ENCODE measurements at regions not wholly inside any gene's neighbourhood (a gene's known extent, or its start where the extent isn't known, plus 50 kb on each side); places are given as distances from the start of the nearest gene placed in this dataset.

DNA sequence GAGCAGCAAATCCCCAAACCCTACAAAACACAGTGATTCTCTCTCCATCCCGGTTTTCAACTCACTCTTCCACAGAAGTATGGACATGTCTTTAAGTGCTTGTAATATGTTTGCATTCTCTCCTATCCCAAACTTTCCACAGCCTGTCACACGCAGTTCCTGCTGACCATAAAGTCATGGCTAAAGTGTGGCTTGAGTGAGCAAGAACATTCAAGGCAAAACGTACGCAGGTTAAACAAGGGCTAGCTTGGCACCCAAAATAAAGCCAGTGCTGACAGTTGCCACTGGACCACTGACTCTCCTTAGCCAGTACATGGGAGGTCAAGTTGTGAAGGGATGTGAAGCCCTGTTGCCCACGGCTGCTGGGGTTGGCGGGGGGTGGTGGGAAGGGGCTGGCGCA is 211.1 kb upstream of the IRX1 start:
- Histone ChIP-seq H3K4me1 (ENCODE audit: insufficient read depth, low read length) (no peaks in the 10 kb centered on the region), H3K27me3 (ENCODE audit: insufficient read depth, low read length) (no peaks in the 10 kb centered on the region), H3K4me3 (ENCODE audit: low read length) (no peak overlapping the region), H2AFZ (ENCODE audit: low read depth, low read length) (no peak overlapping the region), H3K36me3 (ENCODE audit: insufficient read depth, low read length) (no peaks in the 10 kb centered on the region), H3K9me3 (ENCODE audit: low read length) (no peaks in the 10 kb centered on the region)

- no peak overlapping the region for H3K4me3 ChIP-seq (ENCODE audit: low read length)
- no peak overlapping the region for H2AFZ ChIP-seq (ENCODE audit: low read depth, low read length)
- no peaks in the 10 kb centered on the region for H3K27me3 ChIP-seq (ENCODE audit: insufficient read depth, low read length)
- H3K9me3 ChIP-seq (ENCODE audit: low read length): no peaks in the 10 kb centered on the region
- no peaks in the 10 kb centered on the region for H3K4me1 ChIP-seq (ENCODE audit: insufficient read depth, low read length)
- H3K36me3 ChIP-seq (ENCODE audit: insufficient read depth, low read length): no peaks in the 10 kb centered on the region
Observed at GRCh38 chr5:3382782-3383181, 212.8 kb upstream of the IRX1 start.

DNA sequence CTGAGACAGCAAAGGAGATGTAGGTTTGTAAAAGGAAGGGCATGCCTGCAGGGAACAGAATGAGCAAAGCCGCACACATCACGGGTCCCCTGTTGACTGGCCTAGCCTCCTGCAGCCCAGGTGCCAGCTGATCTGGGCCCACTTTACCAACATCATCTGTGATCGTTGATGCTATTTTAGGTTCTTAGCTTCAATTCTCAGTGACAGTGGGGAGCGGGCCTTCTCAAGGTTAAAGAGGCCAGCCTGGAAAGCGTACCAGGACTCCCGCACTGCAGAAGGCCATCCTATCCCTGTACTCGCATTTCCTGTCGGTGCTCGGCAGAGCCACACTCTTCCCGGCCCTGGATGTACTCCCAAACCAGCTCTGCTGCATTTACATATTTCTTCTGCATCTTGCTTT is 213.5 kb upstream of the IRX1 start:
- no peaks in the 10 kb centered on the region for H3K27me3 ChIP-seq (ENCODE audit: insufficient read depth, low read length)
- no peaks in the 10 kb centered on the region for H3K4me1 ChIP-seq (ENCODE audit: insufficient read depth, low read length)
- no peaks in the 10 kb centered on the region for H3K9me3 ChIP-seq (ENCODE audit: low read length)
- no peak overlapping the region for H2AFZ ChIP-seq (ENCODE audit: low read depth, low read length)
- no peaks in the 10 kb centered on the region for H3K36me3 ChIP-seq (ENCODE audit: insufficient read depth, low read length)
- H3K4me3 ChIP-seq (ENCODE audit: low read length): no peak overlapping the region

- Histone ChIP-seq H3K4me1 (ENCODE audit: insufficient read depth, low read length) (no peaks in the 10 kb centered on the region), H3K9me3 (ENCODE audit: low read length) (no peaks in the 10 kb centered on the region), H2AFZ (ENCODE audit: low read depth, low read length) (no peak overlapping the region), H3K27me3 (ENCODE audit: insufficient read depth, low read length) (no peaks in the 10 kb centered on the region), H3K4me3 (ENCODE audit: low read length) (no peak overlapping the region), H3K36me3 (ENCODE audit: insufficient read depth, low read length) (no peaks in the 10 kb centered on the region)
Observed at GRCh38 chr5:3381206-3381825, 214.3 kb upstream of the IRX1 start.

GRCh38 chr5:3380689-3381088 is 214.9 kb upstream of the IRX1 start:
- Histone ChIP-seq H3K9me3 (ENCODE audit: low read length) (no peaks in the 10 kb centered on the region), H2AFZ (ENCODE audit: low read depth, low read length) (no peak overlapping the region), H3K36me3 (ENCODE audit: insufficient read depth, low read length) (no peaks in the 10 kb centered on the region), H3K27me3 (ENCODE audit: insufficient read depth, low read length) (no peaks in the 10 kb centered on the region), H3K4me3 (ENCODE audit: low read length) (no peak overlapping the region), H3K4me1 (ENCODE audit: insufficient read depth, low read length) (no peaks in the 10 kb centered on the region)

DNA sequence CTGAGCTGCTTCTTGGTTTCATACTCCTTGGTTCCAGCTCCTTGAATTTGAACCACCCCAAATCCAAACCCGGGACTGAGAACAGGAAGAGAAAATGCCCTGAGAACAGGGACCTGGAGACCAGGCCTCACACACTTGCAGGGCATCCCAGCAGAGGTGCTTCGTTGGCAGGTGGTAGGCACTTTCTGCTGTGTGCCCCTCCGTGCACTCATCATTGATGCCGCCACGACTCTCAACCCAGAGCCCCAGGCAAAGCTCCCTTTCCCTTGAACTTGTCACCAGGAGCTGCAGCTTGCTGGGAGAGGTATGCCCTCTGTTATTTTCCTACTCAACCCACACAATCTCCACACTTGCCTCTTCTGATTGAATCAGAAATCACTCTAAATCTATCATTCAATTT is 217.8 kb upstream of the IRX1 start:
- peaks cover 6% of the 10 kb centered on the region for H3K9me3 ChIP-seq (ENCODE audit: low read length)
- H3K27me3 ChIP-seq (ENCODE audit: insufficient read depth, low read length): no peaks in the 10 kb centered on the region
- H3K36me3 ChIP-seq (ENCODE audit: insufficient read depth, low read length): no peaks in the 10 kb centered on the region
- H3K4me1 ChIP-seq (ENCODE audit: insufficient read depth, low read length): no peaks in the 10 kb centered on the region
- no peak overlapping the region for H2AFZ ChIP-seq (ENCODE audit: low read depth, low read length)
- H3K4me3 ChIP-seq (ENCODE audit: low read length): no peak overlapping the region

GRCh38 chr5:3377176-3377575 is 218.5 kb upstream of the IRX1 start:
- Histone ChIP-seq H3K4me3 (ENCODE audit: low read length) (no peak overlapping the region), H3K36me3 (ENCODE audit: insufficient read depth, low read length) (no peaks in the 10 kb centered on the region), H3K4me1 (ENCODE audit: insufficient read depth, low read length) (no peaks in the 10 kb centered on the region), H3K9me3 (ENCODE audit: low read length) (peaks cover 6% of the 10 kb centered on the region), H2AFZ (ENCODE audit: low read depth, low read length) (no peak overlapping the region), H3K27me3 (ENCODE audit: insufficient read depth, low read length) (no peaks in the 10 kb centered on the region)

- Histone ChIP-seq H3K36me3 (ENCODE audit: insufficient read depth, low read length) (no peaks in the 10 kb centered on the region), H2AFZ (ENCODE audit: low read depth, low read length) (no peak overlapping the region), H3K4me3 (ENCODE audit: low read length) (no peak overlapping the region), H3K4me1 (ENCODE audit: insufficient read depth, low read length) (no peaks in the 10 kb centered on the region), H3K9me3 (ENCODE audit: low read length) (peaks cover 6% of the 10 kb centered on the region), H3K27me3 (ENCODE audit: insufficient read depth, low read length) (no peaks in the 10 kb centered on the region)
Observed at GRCh38 chr5:3376611-3377010, 219.0 kb upstream of the IRX1 start.

DNA sequence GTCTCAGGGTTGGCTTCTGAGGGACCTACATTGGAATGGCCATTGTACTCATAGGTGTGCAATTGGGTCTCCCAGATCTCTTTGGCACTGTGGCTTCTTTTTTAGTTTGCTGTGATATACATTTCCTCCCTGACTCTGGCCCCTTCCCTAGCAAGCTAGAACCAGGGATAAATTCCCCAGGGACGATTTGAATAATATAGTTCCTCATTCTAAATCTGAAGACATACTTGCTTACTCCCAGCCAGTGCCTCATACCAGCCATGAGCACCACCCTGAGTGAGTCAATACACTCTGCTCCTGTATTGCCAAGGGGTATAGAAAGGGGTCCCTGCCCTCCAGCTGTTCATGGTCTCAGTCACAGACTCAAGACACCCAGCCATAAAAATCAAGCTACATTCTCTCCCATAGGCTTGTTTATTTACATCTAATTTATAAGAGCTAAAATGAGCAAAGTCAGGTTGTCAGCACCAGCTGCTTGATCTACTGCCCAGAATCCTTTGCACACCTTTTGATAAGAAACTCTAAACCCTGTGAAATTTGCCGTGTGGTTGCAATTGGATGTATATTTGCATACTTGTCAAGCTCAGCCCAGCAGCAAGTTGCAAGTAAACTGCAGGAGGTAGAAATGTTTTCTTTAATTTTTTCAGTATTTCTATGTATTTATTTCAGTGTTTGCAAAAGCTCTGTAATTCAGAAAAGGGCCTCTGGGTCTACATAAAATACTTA is 219.9 kb upstream of the IRX1 start:
- Histone ChIP-seq H2AFZ (ENCODE audit: low read depth, low read length) (no peak overlapping the region), H3K36me3 (ENCODE audit: insufficient read depth, low read length) (no peaks in the 10 kb centered on the region), H3K9me3 (ENCODE audit: low read length) (peaks cover 6% of the 10 kb centered on the region), H3K4me3 (ENCODE audit: low read length) (no peak overlapping the region), H3K4me1 (ENCODE audit: insufficient read depth, low read length) (no peaks in the 10 kb centered on the region), H3K27me3 (ENCODE audit: insufficient read depth, low read length) (no peaks in the 10 kb centered on the region)

DNA sequence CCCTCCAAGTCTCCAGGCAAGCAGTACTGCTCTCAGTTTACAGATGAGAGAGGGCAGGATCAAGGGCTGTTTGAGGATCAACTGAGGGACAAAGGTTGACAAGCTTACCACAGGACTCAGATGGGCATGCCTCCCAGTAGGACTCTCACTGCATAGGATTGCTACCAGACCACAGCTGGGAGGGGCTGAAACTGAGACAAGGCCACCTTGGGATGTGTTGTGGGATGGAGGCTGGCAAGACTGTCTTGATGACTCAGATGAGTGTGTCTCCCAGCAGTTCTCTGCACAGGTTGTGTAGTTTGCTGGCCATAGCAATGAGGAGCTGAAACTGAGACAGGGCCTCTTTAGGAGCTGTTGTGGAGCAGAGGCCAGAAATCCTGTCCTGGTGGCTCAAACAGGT is 222.2 kb upstream of the IRX1 start:
- Histone ChIP-seq H3K36me3 (ENCODE audit: insufficient read depth, low read length) (no peaks in the 10 kb centered on the region), H3K4me1 (ENCODE audit: insufficient read depth, low read length) (no peaks in the 10 kb centered on the region), H2AFZ (ENCODE audit: low read depth, low read length) (no peak overlapping the region), H3K9me3 (ENCODE audit: low read length) (peaks cover 6% of the 10 kb centered on the region), H3K27me3 (ENCODE audit: insufficient read depth, low read length) (no peaks in the 10 kb centered on the region), H3K4me3 (ENCODE audit: low read length) (no peak overlapping the region)

DNA sequence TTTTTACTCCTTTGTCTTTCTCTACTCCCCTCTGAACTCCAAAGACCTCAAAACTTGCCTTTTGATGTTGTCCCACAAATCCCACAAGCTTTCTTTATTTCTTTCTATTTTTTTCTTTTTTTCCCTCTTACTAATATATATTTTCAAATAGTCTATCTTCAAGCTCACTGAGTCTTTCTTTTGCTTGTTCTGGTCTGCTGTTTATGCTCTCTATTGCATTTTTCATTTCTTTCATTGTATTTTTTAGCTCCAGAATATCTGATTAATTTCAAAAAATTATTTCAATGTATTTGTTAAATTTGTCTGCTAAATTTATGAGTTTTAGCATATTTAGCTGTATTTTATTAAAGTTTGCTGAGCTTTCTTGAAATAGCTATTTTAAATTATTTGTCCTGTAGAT is 223.3 kb upstream of the IRX1 start:
- no peak overlapping the region for H3K4me3 ChIP-seq (ENCODE audit: low read length)
- peaks cover 6% of the 10 kb centered on the region for H3K9me3 ChIP-seq (ENCODE audit: low read length)

DNA sequence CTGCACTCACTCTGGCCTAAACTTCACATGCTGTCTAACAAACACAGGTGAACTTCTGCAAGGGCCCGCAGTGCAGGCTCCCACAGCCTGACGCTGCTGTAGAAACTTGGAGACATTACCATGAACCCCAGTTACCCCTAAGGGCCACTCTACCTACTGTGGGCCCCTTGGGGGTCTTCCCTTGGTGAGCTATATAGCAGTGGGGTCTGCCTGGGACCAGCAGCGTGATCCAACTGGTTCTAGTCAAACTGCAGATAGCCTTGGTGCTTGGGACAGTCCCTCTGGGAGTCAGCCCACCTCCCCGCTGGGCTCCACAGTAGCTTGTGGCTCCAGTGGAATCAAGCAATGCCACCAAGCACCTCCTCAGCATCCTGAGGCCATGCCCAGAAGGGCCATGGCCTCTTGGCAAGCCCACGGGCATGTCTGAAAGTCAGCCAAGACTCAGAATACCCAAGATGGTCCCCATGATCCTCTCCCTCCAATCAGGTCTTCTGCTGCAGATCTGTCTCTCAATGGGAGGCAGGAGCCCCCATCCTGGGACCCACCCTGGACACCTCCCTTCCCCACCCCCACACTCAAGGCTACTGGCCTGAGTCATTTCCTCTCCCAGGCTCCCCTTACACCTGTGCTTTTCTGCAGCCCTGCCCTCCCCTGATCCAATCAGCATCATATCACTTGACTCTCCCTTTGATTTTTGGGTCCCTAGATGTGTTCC is 230.0 kb upstream of the IRX1 start:
- no peaks in the 10 kb centered on the region for H3K9me3 ChIP-seq (ENCODE audit: low read length)
- no peaks in the 10 kb centered on the region for H3K4me1 ChIP-seq (ENCODE audit: insufficient read depth, low read length)
- peaks cover 2% of the 10 kb centered on the region for H3K27me3 ChIP-seq (ENCODE audit: insufficient read depth, low read length)
- no peak overlapping the region for H2AFZ ChIP-seq (ENCODE audit: low read depth, low read length)
- no peaks in the 10 kb centered on the region for H3K36me3 ChIP-seq (ENCODE audit: insufficient read depth, low read length)
- no peak overlapping the region for H3K4me3 ChIP-seq (ENCODE audit: low read length)

More for the DNA sequence above, 223.3 kb upstream of the IRX1 start:
- no peaks in the 10 kb centered on the region for H3K27me3 ChIP-seq (ENCODE audit: insufficient read depth, low read length)
- no peak overlapping the region for H2AFZ ChIP-seq (ENCODE audit: low read depth, low read length)
- H3K36me3 ChIP-seq (ENCODE audit: insufficient read depth, low read length): no peaks in the 10 kb centered on the region
- H3K4me1 ChIP-seq (ENCODE audit: insufficient read depth, low read length): no peaks in the 10 kb centered on the region

- Histone ChIP-seq H2AFZ (ENCODE audit: low read depth, low read length) (no peak overlapping the region), H3K36me3 (ENCODE audit: insufficient read depth, low read length) (no peaks in the 10 kb centered on the region), H3K4me1 (ENCODE audit: insufficient read depth, low read length) (no peaks in the 10 kb centered on the region), H3K4me3 (ENCODE audit: low read length) (no peak overlapping the region), H3K9me3 (ENCODE audit: low read length) (peaks cover 3% of the 10 kb centered on the region), H3K27me3 (ENCODE audit: insufficient read depth, low read length) (peaks cover 2% of the 10 kb centered on the region)
Observed at GRCh38 chr5:3364941-3365340, 230.7 kb upstream of the IRX1 start.

Measured in neuron (in vitro differentiated cells).